NAMALWA (cell line): ENCODE measurements at regions not wholly inside any gene's neighbourhood (a gene's known extent, or its start where the extent isn't known, plus 50 kb on each side); places are given as distances from the start of the nearest gene placed in this dataset.
"Not testable (repeated sequence)": the region's sequence is repeated elsewhere in the genome, so short reads cannot be mapped to it uniquely, and the experiment has no call there.

ENCODE experiments used
- DNase-seq: peaks from one replicate; pipeline ENCODE4 v3.0.0-alpha.2; 2015; ENCODE audit warnings: low spot score

GRCh38 chr19:13712767-13713201 is 51.5 kb upstream of the MRI1 start:
- DNase-seq, result no peak

GRCh38 chr19:13707915-13708314 is 56.4 kb upstream of the MRI1 start:
- no peak for DNase-seq

GRCh38 chr19:13705928-13706447 is 58.3 kb upstream of the MRI1 start:
- peak; percentile 24 for DNase-seq

GRCh38 chr19:13705201-13705600 is 59.1 kb upstream of the MRI1 start:
- no peak for DNase-seq

- DNase-seq, result no peak
These were observed 62.7 kb upstream of the MRI1 start for GRCh38 chr19:13701624-13702023.

GRCh38 chr19:13700621-13701020 is 63.7 kb upstream of the MRI1 start:
- no peak for DNase-seq

GRCh38 chr19:13699786-13700185 is 64.5 kb upstream of the MRI1 start:
- no peak for DNase-seq

GRCh38 chr19:13696839-13697238 is 67.5 kb upstream of the MRI1 start:
- DNase-seq, result no peak

GRCh38 chr19:13693889-13694288 is 70.4 kb upstream of the MRI1 start:
- no peak for DNase-seq

GRCh38 chr19:13691569-13692435 is 72.5 kb upstream of the MRI1 start:
- no peak for DNase-seq

- DNase-seq, result peak; percentile 77
These were observed 75.2 kb upstream of the MRI1 start for GRCh38 chr19:13689085-13689484.

GRCh38 chr19:13684021-13684420 is 80.3 kb upstream of the MRI1 start:
- DNase-seq, result no peak

GRCh38 chr19:13681509-13681908 is 82.8 kb upstream of the MRI1 start:
- DNase-seq, result no peak

GRCh38 chr19:13680708-13681360 is 83.5 kb upstream of the MRI1 start:
- not testable (repeated sequence) for DNase-seq

GRCh38 chr19:13676967-13677366 is 87.4 kb upstream of the MRI1 start:
- DNase-seq, result not testable (repeated sequence)

GRCh38 chr19:13672480-13673175 is 91.7 kb upstream of the MRI1 start:
- peak; percentile 94 for DNase-seq

GRCh38 chr19:13670846-13671245 is 93.5 kb upstream of the MRI1 start:
- no peak for DNase-seq

GRCh38 chr19:13669780-13670355 is 94.5 kb upstream of the MRI1 start:
- DNase-seq, result no peak

GRCh38 chr19:13668964-13669363 is 95.4 kb upstream of the MRI1 start:
- no peak for DNase-seq

GRCh38 chr19:13666165-13666564 is 98.2 kb upstream of the MRI1 start:
- DNase-seq, result no peak

- no peak for DNase-seq
These were observed 99.0 kb upstream of the MRI1 start for GRCh38 chr19:13665125-13665905.
